ENCODE measurements at regions not wholly inside any gene's neighbourhood (a gene's known extent, or its start where the extent isn't known, plus 50 kb on each side); places are given as distances from the start of the nearest gene placed in this dataset.

- TF ChIP-seq CTCF (IDR thresholded peaks at IDR 0.05; ENCODE audit: low read depth, low read length) = no peak
- no peak for TF ChIP-seq MAX (IDR thresholded peaks at IDR 0.05; ENCODE audit: low read depth, low read length)
Measured at GRCh38 chr6:19036196-19036555, 649.0 kb downstream of the RNF144B start.
